NT2/D1 (cell line): ENCODE measurements at regions not wholly inside any gene's neighbourhood (a gene's known extent, or its start where the extent isn't known, plus 50 kb on each side); places are given as distances from the start of the nearest gene placed in this dataset.

Experiments
- YY1 ChIP-seq: IDR thresholded peaks from 2 replicates; pipeline ENCODE4 v1.6.1; 2011; ENCODE audit not compliant: insufficient read length, insufficient read depth
- ZNF274 ChIP-seq: IDR thresholded peaks from 2 replicates; pipeline ENCODE4 v1.6.1; 2011; ENCODE audit warnings: mild to moderate bottlenecking, low read depth, low read length

DNA sequence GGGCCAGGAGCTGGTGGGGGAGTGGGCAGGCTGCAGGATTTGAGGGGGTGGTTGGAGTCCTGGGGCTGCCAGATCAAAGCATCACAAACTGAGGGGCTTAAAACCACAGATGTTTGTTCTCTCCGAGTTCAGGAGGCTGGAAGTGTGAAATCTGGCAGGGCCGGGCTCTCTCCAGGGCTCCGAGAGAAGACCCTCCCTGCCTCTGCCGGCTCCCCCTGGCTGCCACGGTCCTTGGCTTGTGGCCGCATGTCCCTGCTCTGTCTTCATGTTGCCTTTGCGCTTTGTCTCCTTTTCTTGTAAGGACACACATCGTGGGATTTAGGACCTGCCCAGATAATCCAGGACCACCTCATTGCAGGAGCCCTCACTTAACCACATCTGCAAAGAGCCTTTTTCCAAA is 139.8 kb upstream of the GSE1 start:
- TF ChIP-seq YY1 (no peak), ZNF274 (no peak)
